SK-N-SH (cell line): ENCODE measurements at regions not wholly inside any gene's neighbourhood (a gene's known extent, or its start where the extent isn't known, plus 50 kb on each side); places are given as distances from the start of the nearest gene placed in this dataset.

Source experiments
- CTCF ChIA-PET: fragments of 300-600, 350-600 bp; formaldehyde crosslinking; extraction: SDS; loops from one replicate; lab custom pipeline; 2021; lab: Yijun Ruan, JAX
- POLR2A ChIA-PET: fragments of 350-600 bp; sonication (Branson Sonifier 250); formaldehyde crosslinking; extraction: SDS; loops from one replicate; lab custom pipeline; 2020; ENCODE audit warnings: antibody characterized with exemption, inconsistent platforms; lab: Yijun Ruan, JAX
- DNase-seq: peaks from one replicate; pipeline ENCODE4 v3.0.0; 2012
- H2AFZ ChIP-seq: fragments of 200-600 bp; sonication (generic); 2 replicates; pipeline ENCODE4 v1.8.1; 2016; ENCODE audit warnings: antibody characterized with exemption, mild to moderate bottlenecking, low read depth
- H3F3A ChIP-seq: fragments of 200-600 bp; sonication (generic); replicated peaks from 2 replicates; pipeline ENCODE3; 2016; ENCODE audit warnings: antibody characterized with exemption, mild to moderate bottlenecking; ENCODE audit not compliant: insufficient read depth
- H3K27ac ChIP-seq, 2 experiments: fragments of 200-500 bp in 1 of 2; fragments of 200-600 bp in 1 of 2; sonication (Bioruptor generic) in 1 of 2; sonication (generic), shearing (Covaris generic) in 1 of 2; 2 replicates each; pipeline versions ENCODE4 v1.5.1 to v1.6.1; 2014 to 2016; ENCODE audit warnings: low read depth in 2 of 2, inconsistent platforms in 1 of 2, low read length in 1 of 2, mild to moderate bottlenecking in 1 of 2, mixed read lengths in 1 of 2
- H3K27me3 ChIP-seq: fragments of 200-600 bp; sonication (generic), shearing (Covaris generic); 2 replicates; pipeline ENCODE4 v1.6.1; 2016; ENCODE audit warnings: mixed run types; ENCODE audit not compliant: insufficient read depth
- H3K36me3 ChIP-seq, 2 experiments: fragments of 200-500 bp in 1 of 2; fragments of 200-600 bp in 1 of 2; sonication (Bioruptor generic) in 1 of 2; sonication (generic) in 1 of 2; replicated peaks in 1 of 2; 2 replicates each; pipeline versions ENCODE3 to v1.5.1; 2014 to 2016; ENCODE audit warnings: low read length in 1 of 2, mild to moderate bottlenecking in 1 of 2; ENCODE audit not compliant: insufficient read depth in 2 of 2, control insufficient read depth in 1 of 2
- H3K4me1 ChIP-seq, 2 experiments: fragments of 200-500 bp in 1 of 2; fragments of 200-600 bp in 1 of 2; sonication (Bioruptor generic) in 1 of 2; sonication (generic), shearing (Covaris generic) in 1 of 2; 2 replicates each; pipeline versions ENCODE4 v1.5.1 to v1.6.1; 2014 to 2016; ENCODE audit warnings: low read depth in 1 of 2, low read length in 1 of 2, mixed run types in 1 of 2; ENCODE audit not compliant: insufficient read depth in 2 of 2, control insufficient read depth in 1 of 2
- H3K4me2 ChIP-seq: fragments of 200-600 bp; sonication (generic), shearing (Covaris generic); 2 replicates; pipeline ENCODE4 v1.6.1; 2017; ENCODE audit warnings: mixed run types
- H3K4me3 ChIP-seq, 2 experiments: fragments of 200-500 bp in 1 of 2; fragments of 200-600 bp in 1 of 2; sonication (Bioruptor generic) in 1 of 2; sonication (generic), shearing (Covaris generic) in 1 of 2; 2 replicates each; pipeline versions ENCODE4 v1.5.1 to v1.8.1; 2014 to 2016; ENCODE audit warnings: low read depth in 2 of 2, inconsistent platforms in 1 of 2, low read length in 1 of 2, mild to moderate bottlenecking in 1 of 2, mixed read lengths in 1 of 2, moderate library complexity in 1 of 2
- H3K79me2 ChIP-seq: fragments of 200-600 bp; sonication (generic); 2 replicates; pipeline ENCODE4 v1.8.1; 2017; ENCODE audit warnings: mild to moderate bottlenecking; ENCODE audit not compliant: insufficient read depth
- H3K9ac ChIP-seq: fragments of 200-600 bp; sonication (generic); 2 replicates; pipeline ENCODE4 v1.6.1; 2017; ENCODE audit warnings: mixed run types
- H3K9me2 ChIP-seq: fragments of 200-600 bp; sonication (generic); 2 replicates; pipeline ENCODE4 v1.6.1; 2017; ENCODE audit warnings: mixed run types
- H3K9me3 ChIP-seq: fragments of 200-600 bp; sonication (generic); 2 replicates; pipeline ENCODE4 v1.6.1; 2017; ENCODE audit warnings: mixed run types, mild to moderate bottlenecking, moderate library complexity
- H4K20me1 ChIP-seq: fragments of 200-600 bp; sonication (generic); 2 replicates; pipeline ENCODE4 v1.6.1; 2017; ENCODE audit warnings: mild to moderate bottlenecking, mixed run types; ENCODE audit not compliant: insufficient read depth
- CTCF ChIP-seq: fragments of 200-600 bp; sonication (generic); IDR thresholded peaks from 2 replicates; pipeline ENCODE4 v1.6.1; 2017; ENCODE audit warnings: antibody characterized with exemption, mild to moderate bottlenecking, moderate library complexity
- ELF1 ChIP-seq: IDR thresholded peaks from 2 replicates; pipeline ENCODE4 v1.4.0; 2012
- EP300 ChIP-seq, 2 experiments: IDR thresholded peaks; 2 replicates each; pipeline versions ENCODE4 v1.4.0 to v1.6.1; 2012; ENCODE audit warnings: borderline replicate concordance in 1 of 2, low read depth in 1 of 2, low read length in 1 of 2
- FOSL2 ChIP-seq: IDR thresholded peaks from 2 replicates; pipeline ENCODE4 v1.4.0; 2012; ENCODE audit warnings: low read depth, mild to moderate bottlenecking, moderate library complexity, borderline replicate concordance
- GABPA ChIP-seq: IDR thresholded peaks from 2 replicates; pipeline ENCODE4 v1.4.0; 2012; ENCODE audit warnings: low read depth, mild to moderate bottlenecking
- GATA2 ChIP-seq: sonication (generic); formaldehyde crosslinking; IDR thresholded peaks from 2 replicates; pipeline ENCODE4 v1.5.0; 2020; ENCODE audit warnings: mild to moderate bottlenecking, missing genetic modification reagents
- RCOR1 ChIP-seq: fragments of 150-350 bp; IDR thresholded peaks from 2 replicates; pipeline ENCODE4 v1.6.1; 2017; ENCODE audit warnings: antibody characterized with exemption, low read length
- SMC3 ChIP-seq: IDR thresholded peaks from 2 replicates; pipeline ENCODE4 v1.6.1; 2012; ENCODE audit warnings: low read depth, low read length, improper control_type of control experiment
- TCF12 ChIP-seq: IDR thresholded peaks from 2 replicates; pipeline ENCODE4 v1.4.0; 2012
- WGBS: methylation state at CpG from one replicate; pipeline ENCODE4 v1.1.6; 2017; ENCODE audit warnings: low lambda C conversion rate; 5-methylcytosine and 5-hydroxymethylcytosine counted together

DNA sequence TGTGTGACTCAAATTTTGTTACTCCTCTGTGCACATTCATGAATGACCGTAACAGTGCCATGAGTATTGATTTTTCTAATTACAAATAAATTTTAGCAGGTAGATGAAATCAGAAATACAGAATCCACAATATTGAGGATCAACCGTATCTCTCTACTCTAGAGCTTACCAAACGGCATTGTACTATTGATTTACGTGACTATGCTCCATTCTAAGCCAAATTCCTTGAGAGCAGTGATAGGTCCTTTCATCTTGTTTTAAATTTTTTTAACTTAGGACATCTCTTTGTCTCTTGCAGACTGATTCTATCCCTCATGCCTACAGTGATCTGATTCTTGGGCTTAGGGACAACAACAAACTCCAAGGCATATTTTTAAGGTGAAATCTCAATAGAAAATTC lies 172.3 kb upstream of the C1QTNF7 start:
- Histone ChIP-seq H3K4me1 (no peaks in the 10 kb centered on the region), H3K9me3 (no peaks in the 10 kb centered on the region), H3K4me3 (no peak overlapping the region), H3K9me2 (no peaks in the 10 kb centered on the region), H3K27me3 (no peaks in the 10 kb centered on the region), H3K36me3 (no peaks in the 10 kb centered on the region), H3K27ac (no peak overlapping the region), H3F3A (no peaks in the 10 kb centered on the region), H2AFZ (no peak overlapping the region), H3K9ac (no peak overlapping the region), H4K20me1 (no peaks in the 10 kb centered on the region), H3K79me2 (no peaks in the 10 kb centered on the region), H3K4me2 (no peak overlapping the region)
- POLR2A ChIA-PET = no interaction called here
- CTCF ChIA-PET = interaction anchor here (1.0 to 1.4 kb wide), 3 partner anchors 24 to 1599 kb away, joined by 3 to 4 read pairs (median 4); no protein-coding TSS in a partner anchor
- DNase-seq = no peak
- WGBS = 65% methylated on average over 4 of the region's 4 CpGs
- no peak for TF ChIP-seq GABPA
- TF ChIP-seq CTCF = no peak
- TF ChIP-seq ELF1 = no peak

DNA sequence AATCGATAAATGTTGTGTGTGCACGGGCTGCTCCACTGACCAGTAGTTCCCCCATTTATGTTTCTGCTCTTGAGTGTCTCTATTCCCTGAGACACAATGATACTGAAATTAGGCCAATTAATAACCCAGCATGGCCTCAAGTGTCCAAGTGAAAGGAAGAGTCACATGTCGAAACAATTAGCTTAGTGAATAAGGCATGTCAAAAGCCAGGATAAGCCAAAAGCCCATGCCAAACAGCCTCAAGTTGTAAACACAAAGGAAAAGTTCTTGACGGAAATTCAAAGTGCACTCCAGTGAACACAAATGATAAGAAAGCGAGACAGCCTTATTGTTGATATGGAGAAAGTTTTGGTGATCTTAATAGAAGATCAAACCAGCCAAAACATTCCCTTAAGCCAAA lies 167.1 kb upstream of the C1QTNF7 start:
- no peaks in the 10 kb centered on the region for H4K20me1 ChIP-seq
- no peaks in the 10 kb centered on the region for H3K27me3 ChIP-seq
- no peak overlapping the region for H3K4me2 ChIP-seq
- no peaks in the 10 kb centered on the region for H3K36me3 ChIP-seq
- H3K27ac ChIP-seq = no peak overlapping the region
- CTCF ChIA-PET = interaction anchor here (1.1 to 1.2 kb wide), 3 partner anchors 30 to 197 kb away, joined by 3 to 4 read pairs (median 3); no protein-coding TSS in a partner anchor
- H2AFZ ChIP-seq = no peak overlapping the region
- no peak overlapping the region for H3K4me3 ChIP-seq
- DNase-seq = no peak
- no peak overlapping the region for H3K9ac ChIP-seq
- POLR2A ChIA-PET = no interaction called here
- 58% methylated on average over 5 of the region's 5 CpGs for WGBS
- no peaks in the 10 kb centered on the region for H3K79me2 ChIP-seq
- no peaks in the 10 kb centered on the region for H3K9me3 ChIP-seq
- no peaks in the 10 kb centered on the region for H3K9me2 ChIP-seq
- TF ChIP-seq GATA2 (no peak), TCF12 (no peak), EP300 (IDR thresholded peaks at IDR 0.05; ENCODE audit: borderline replicate concordance in 1 of 2, low read depth in 1 of 2, low read length in 1 of 2) (no peak), RCOR1 (no peak), SMC3 (no peak)
- no peaks in the 10 kb centered on the region for H3F3A ChIP-seq
- H3K4me1 ChIP-seq = no peaks in the 10 kb centered on the region

DNA sequence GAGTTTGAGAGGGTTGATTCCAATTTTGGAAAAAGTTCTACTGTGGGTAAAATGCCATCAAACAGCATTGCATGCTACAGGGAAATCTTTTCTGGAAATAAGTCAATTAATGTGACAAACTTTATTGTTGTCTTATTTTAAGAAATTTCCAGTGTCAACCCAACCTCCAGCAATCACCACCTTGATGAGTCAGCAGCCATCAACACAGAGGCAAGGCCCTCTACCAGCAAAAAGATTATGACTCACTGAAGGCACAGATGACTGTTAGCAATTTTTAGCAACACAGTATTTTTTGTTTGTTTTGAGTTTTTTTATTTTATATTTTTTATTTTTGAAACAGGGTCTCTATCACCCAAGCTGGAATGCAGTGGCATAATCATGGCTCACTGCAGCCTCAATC lies 165.4 kb upstream of the C1QTNF7 start:
- Histone ChIP-seq H3K27ac (no peak overlapping the region), H3F3A (no peaks in the 10 kb centered on the region), H3K9me3 (no peaks in the 10 kb centered on the region), H3K9me2 (0 out of 2 replicates have a peak, but pooled peaks cover 3% of the 10 kb centered on the region), H3K4me3 (no peak overlapping the region), H3K36me3 (no peaks in the 10 kb centered on the region), H3K4me1 (no peaks in the 10 kb centered on the region)
- POLR2A ChIA-PET = no interaction called here
- CTCF ChIA-PET = interaction anchor here (0.6 to 1.8 kb wide), 2 partner anchors 194 to 531 kb away, joined by 3 to 5 read pairs; no protein-coding TSS in a partner anchor
- DNase-seq = no peak
- no peak for TF ChIP-seq GABPA
- TF ChIP-seq FOSL2 = peak; percentile 27; the same call in 1 of the 2 replicates
- TF ChIP-seq, all 33 proteins: peak for 1
- H2AFZ ChIP-seq = no peak overlapping the region
- H3K27me3 ChIP-seq = no peaks in the 10 kb centered on the region
- H4K20me1 ChIP-seq = no peaks in the 10 kb centered on the region
- H3K79me2 ChIP-seq = no peaks in the 10 kb centered on the region
- H3K4me2 ChIP-seq = no peak overlapping the region
- no peak overlapping the region for H3K9ac ChIP-seq
